ENCODE measurements at regions not wholly inside any gene's neighbourhood (a gene's known extent, or its start where the extent isn't known, plus 50 kb on each side); places are given as distances from the start of the nearest gene placed in this dataset.

- H3K9ac ChIP-seq (ENCODE audit: control insufficient read depth, insufficient read depth, low read length), result no peak overlapping the region
- no peaks in the 10 kb centered on the region; the same call in 2 of the 3 replicates for H3K9me3 ChIP-seq (replicated peaks; ENCODE audit: control insufficient read depth, insufficient read depth, low read length)
- POLR2A ChIA-PET, result interaction anchor here (0.6 to 2.8 kb wide), 10 partner anchors 8 to 76 kb away, joined by 3 to 15 read pairs (median 4); no protein-coding TSS in a partner anchor
- intact Hi-C loops (cut with micrococcal nuclease; ENCODE audit: unreplicated experiment), result no loop called here
- peak; percentile 66 for ATAC-seq
- peak overlapping the region; percentile 21; the same call in 1 of the 2 replicates for H3K4me2 ChIP-seq (ENCODE audit: control insufficient read depth, insufficient read depth)
- H3K4me3 ChIP-seq, result no peak overlapping the region
- in situ Hi-C loops (cut with MboI), result no loop called here
- H3K36me3 ChIP-seq (ENCODE audit: control insufficient read depth in 2 of 2, insufficient read depth in 2 of 2, low read length in 1 of 2), result no peaks in the 10 kb centered on the region; a peak in 2 of 4 replicates
- no peaks in the 10 kb centered on the region for H4K20me1 ChIP-seq (ENCODE audit: control insufficient read depth, insufficient read depth)
- H3K27me3 ChIP-seq (replicated peaks in 1 of 2; ENCODE audit: control insufficient read depth in 2 of 2, insufficient read depth in 2 of 2, low read length in 1 of 2), result no peaks in the 10 kb centered on the region
- FAIRE-seq, result no peak
- CTCF ChIA-PET, result interaction anchor here (0.8 to 3.0 kb wide), 18 partner anchors 8 to 158 kb away, joined by 3 to 24 read pairs (median 6); no protein-coding TSS in a partner anchor
- TF ChIP-seq RELA (IDR thresholded peaks at IDR 0.05; ENCODE audit: borderline replicate concordance, partially characterized antibody) (no peak), TAF1 (IDR thresholded peaks at IDR 0.05; ENCODE audit: borderline replicate concordance, low read depth, low read length) (no peak), RUNX3 (IDR thresholded peaks at IDR 0.05; ENCODE audit: low read length) (0 out of 2 replicates have a peak, but pooled peaks have one; percentile 28), BHLHE40 (IDR thresholded peaks at IDR 0.05; ENCODE audit: borderline replicate concordance in 1 of 2, low read depth in 2 of 2, low read length in 1 of 2) (peak in 1 of 2 experiments; percentile 37; a peak in 1 of 4 replicates), NR2F1 (conservative IDR thresholded peaks at IDR 0.05) (peak; percentile 81)
- TF ChIP-seq, protein P1, sequence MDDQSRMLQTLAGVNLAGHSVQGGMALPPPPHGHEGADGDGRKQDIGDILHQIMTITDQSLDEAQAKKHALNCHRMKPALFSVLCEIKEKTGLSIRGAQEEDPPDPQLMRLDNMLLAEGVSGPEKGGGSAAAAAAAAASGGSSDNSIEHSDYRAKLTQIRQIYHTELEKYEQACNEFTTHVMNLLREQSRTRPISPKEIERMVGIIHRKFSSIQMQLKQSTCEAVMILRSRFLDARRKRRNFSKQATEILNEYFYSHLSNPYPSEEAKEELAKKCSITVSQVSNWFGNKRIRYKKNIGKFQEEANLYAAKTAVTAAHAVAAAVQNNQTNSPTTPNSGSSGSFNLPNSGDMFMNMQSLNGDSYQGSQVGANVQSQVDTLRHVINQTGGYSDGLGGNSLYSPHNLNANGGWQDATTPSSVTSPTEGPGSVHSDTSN (IDR thresholded peaks at IDR 0.05; ENCODE audit: insufficient replicate concordance, low read depth, low read length), result peak; percentile 14
- TF ChIP-seq, protein P2, sequence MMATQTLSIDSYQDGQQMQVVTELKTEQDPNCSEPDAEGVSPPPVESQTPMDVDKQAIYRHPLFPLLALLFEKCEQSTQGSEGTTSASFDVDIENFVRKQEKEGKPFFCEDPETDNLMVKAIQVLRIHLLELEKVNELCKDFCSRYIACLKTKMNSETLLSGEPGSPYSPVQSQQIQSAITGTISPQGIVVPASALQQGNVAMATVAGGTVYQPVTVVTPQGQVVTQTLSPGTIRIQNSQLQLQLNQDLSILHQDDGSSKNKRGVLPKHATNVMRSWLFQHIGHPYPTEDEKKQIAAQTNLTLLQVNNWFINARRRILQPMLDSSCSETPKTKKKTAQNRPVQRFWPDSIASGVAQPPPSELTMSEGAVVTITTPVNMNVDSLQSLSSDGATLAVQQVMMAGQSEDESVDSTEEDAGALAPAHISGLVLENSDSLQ (IDR thresholded peaks at IDR 0.05), result peak; percentile 75
- no TSS peak for BruUV-seq (replicated peaks)
- no peak overlapping the region; the same call in 1 of the 2 replicates for H3K27ac ChIP-seq (ENCODE audit: control insufficient read depth, insufficient read depth)
- RAD21 ChIA-PET (ENCODE audit: unreplicated experiment), result interaction anchor here (0.7 to 5.0 kb wide), 9 partner anchors 12 to 113 kb away, joined by 3 to 48 read pairs (median 6); no protein-coding TSS in a partner anchor
- DNase-seq (ENCODE audit: low read depth, low spot score), result no peak
- peaks cover 68% of the 10 kb centered on the region for H3K79me2 ChIP-seq (ENCODE audit: control insufficient read depth, insufficient read depth, low read length)
- no peak overlapping the region for H2AFZ ChIP-seq (ENCODE audit: control insufficient read depth, low read depth, low read length)
- 47% methylated on average over 3 of the region's 3 CpGs for WGBS (ENCODE audit: insufficient coverage, insufficient replicate concordance, low lambda C conversion rate, missing lambda C conversion rate)
- H3K4me1 ChIP-seq (ENCODE audit: control insufficient read depth, insufficient read depth, low read length), result peaks cover 25% of the 10 kb centered on the region
- SMC1A ChIA-PET (ENCODE audit: uncharacterized antibody, unreplicated experiment), result interaction anchor here (0.8 to 5.7 kb wide), 24 partner anchors 8 to 202 kb away, joined by 3 to 67 read pairs (median 6); no protein-coding TSS in a partner anchor
These were observed 101.8 kb upstream of the DST start for GRCh38 chr6:56744528-56744927.
